RWPE1 (cell line): ENCODE measurements at regions not wholly inside any gene's neighbourhood (a gene's known extent, or its start where the extent isn't known, plus 50 kb on each side); places are given as distances from the start of the nearest gene placed in this dataset.

Source experiments
- CTCF ChIA-PET: fragments of 350-600 bp; sonication (Branson Sonifier 250); formaldehyde crosslinking; extraction: SDS; loops from one replicate; lab custom pipeline; 2021; lab: Yijun Ruan, JAX
- POLR2A ChIA-PET: fragments of 400-600 bp; formaldehyde crosslinking; extraction: SDS; loops from one replicate; lab custom pipeline; 2020; ENCODE audit warnings: antibody characterized with exemption; ENCODE audit not compliant: low non-redundant PET; lab: Yijun Ruan, JAX
- DNase-seq: peaks from one replicate; pipeline ENCODE4 v3.0.0; 2012; ENCODE audit warnings: low spot score
- H3K27ac ChIP-seq: fragments of 450-650 bp; 2 replicates; pipeline ENCODE4 v1.5.1; 2017
- CTCF ChIP-seq: fragments of 450-650 bp; conservative IDR thresholded peaks from 2 replicates; pipeline ENCODE4 v1.5.1; 2017; ENCODE audit warnings: low read depth, mild to moderate bottlenecking

GRCh38 chr12:98127854-98128253 lies 387.5 kb upstream of the TMPO start:
- no peak for DNase-seq
- no peak overlapping the region for H3K27ac ChIP-seq
- POLR2A ChIA-PET: no interaction called here
- no peak for TF ChIP-seq CTCF
- CTCF ChIA-PET: no interaction called here

- ChIA-PET POLR2A (no interaction called here), CTCF (no interaction called here)
- no peak overlapping the region for H3K27ac ChIP-seq
- no peak for TF ChIP-seq CTCF
- no peak for DNase-seq
Measured at GRCh38 chr12:98136544-98136943, 378.8 kb upstream of the TMPO start.

GRCh38 chr12:98137278-98137677 lies 378.1 kb upstream of the TMPO start:
- DNase-seq: no peak
- no peak for TF ChIP-seq CTCF
- ChIA-PET POLR2A (no interaction called here), CTCF (interaction anchor here (0.5 to 0.7 kb wide), 2 partner anchors 62 to 733 kb away, joined by 3 to 4 read pairs; no protein-coding TSS in a partner anchor)
- H3K27ac ChIP-seq: no peak overlapping the region

GRCh38 chr12:98144953-98145352 lies 370.4 kb upstream of the TMPO start:
- CTCF ChIA-PET: no interaction called here
- POLR2A ChIA-PET: no interaction called here
- DNase-seq: no peak
- no peak overlapping the region for H3K27ac ChIP-seq
- no peak for TF ChIP-seq CTCF

- ChIA-PET POLR2A (no interaction called here), CTCF (interaction anchor here (0.6 kb wide), 1 partner anchor 10 kb away, joined by 3 read pairs; no protein-coding TSS in a partner anchor)
- no peak for DNase-seq
- H3K27ac ChIP-seq: no peak overlapping the region
- no peak for TF ChIP-seq CTCF
Measured at GRCh38 chr12:98146043-98146442, 369.3 kb upstream of the TMPO start.

GRCh38 chr12:98146487-98146886 lies 368.9 kb upstream of the TMPO start:
- ChIA-PET POLR2A (no interaction called here), CTCF (interaction anchor here (0.6 kb wide), 1 partner anchor 9 kb away, joined by 3 read pairs; no protein-coding TSS in a partner anchor)
- H3K27ac ChIP-seq: no peak overlapping the region
- no peak for TF ChIP-seq CTCF
- no peak for DNase-seq
